Neural cell (in vitro differentiated cells): ENCODE measurements at regions not wholly inside any gene's neighbourhood (a gene's known extent, or its start where the extent isn't known, plus 50 kb on each side); places are given as distances from the start of the nearest gene placed in this dataset.

Source experiments
- H2AFZ ChIP-seq: fragments of 200-600, 300-800 bp; sonication (generic), shearing (Covaris generic); 2 replicates; pipeline ENCODE4 v1.6.0; 2014; ENCODE audit warnings: low read depth, mild to moderate bottlenecking, antibody characterized with exemption, low read length, moderate library complexity
- H3F3A ChIP-seq: fragments of 200-600 bp; shearing (Covaris generic); 2 replicates; pipeline ENCODE4 v1.6.1; 2016; ENCODE audit warnings: mild to moderate bottlenecking, moderate library complexity, mixed read lengths, antibody characterized with exemption, low read length; ENCODE audit not compliant: insufficient read depth, poor library complexity, severe bottlenecking
- H3K27ac ChIP-seq: fragments of 200-600, 300-800 bp; sonication (generic), shearing (Covaris generic); 2 replicates; pipeline ENCODE4 v1.5.1; 2014; ENCODE audit warnings: mild to moderate bottlenecking, low read length, moderate library complexity
- H3K27me3 ChIP-seq: fragments of 300-800, 200-600 bp; sonication (generic), shearing (Covaris generic); 2 replicates; pipeline ENCODE4 v1.6.0; 2014; ENCODE audit warnings: mild to moderate bottlenecking, low read depth, low read length, moderate library complexity; ENCODE audit not compliant: insufficient read depth
- H3K36me3 ChIP-seq: fragments of 300-800, 200-600 bp; sonication (generic), shearing (Covaris generic); 2 replicates; pipeline ENCODE4 v1.5.1; 2014; ENCODE audit warnings: mild to moderate bottlenecking, antibody characterized with exemption, low read length, moderate library complexity; ENCODE audit not compliant: insufficient read depth
- H3K4me2 ChIP-seq: fragments of 300-800, 200-600 bp; sonication (generic), shearing (Covaris generic); 2 replicates; pipeline ENCODE4 v1.6.0; 2014; ENCODE audit warnings: mild to moderate bottlenecking, low read length
- H3K4me3 ChIP-seq: fragments of 300-800, 200-600 bp; sonication (generic), shearing (Covaris generic); 2 replicates; pipeline ENCODE4 v1.5.1; 2014; ENCODE audit warnings: mild to moderate bottlenecking, low read length, moderate library complexity
- H3K79me2 ChIP-seq: fragments of 200-600 bp; shearing (Covaris generic); replicated peaks from 2 replicates; pipeline ENCODE4 v1.6.0; 2014; ENCODE audit warnings: mild to moderate bottlenecking, low read length, moderate library complexity; ENCODE audit not compliant: insufficient read depth
- H3K9ac ChIP-seq: fragments of 300-800, 200-600 bp; sonication (generic), shearing (Covaris generic); 2 replicates; pipeline ENCODE4 v1.6.1; 2016; ENCODE audit warnings: mild to moderate bottlenecking, low read length, mixed read lengths
- H3K9me2 ChIP-seq: fragments of 200-600 bp; shearing (Covaris generic); 2 replicates; pipeline ENCODE4 v1.6.1; 2016; ENCODE audit warnings: mild to moderate bottlenecking, low read length, mixed read lengths; ENCODE audit not compliant: insufficient read depth
- H3K9me3 ChIP-seq: fragments of 200-600, 300-800 bp; sonication (generic), shearing (Covaris generic); 2 replicates; pipeline ENCODE4 v1.6.1; 2016; ENCODE audit warnings: mild to moderate bottlenecking, mixed run types, low read length, moderate library complexity, mixed read lengths
- H4K20me1 ChIP-seq: fragments of 200-600 bp; shearing (Covaris generic); 2 replicates; pipeline ENCODE4 v1.6.1; 2016; ENCODE audit warnings: mild to moderate bottlenecking, mixed run types; ENCODE audit not compliant: insufficient read depth
- EP300 ChIP-seq: fragments of 450-650 bp; conservative IDR thresholded peaks from 2 replicates; pipeline ENCODE4 v1.6.1; 2014; ENCODE audit warnings: antibody characterized with exemption, mild to moderate bottlenecking, moderate library complexity; ENCODE audit not compliant: poor library complexity, severe bottlenecking
- EZH2 ChIP-seq: fragments of 200-600, 300-800 bp; shearing (Covaris generic), sonication (generic); IDR thresholded peaks from 2 replicates; pipeline ENCODE4 v1.6.1; 2014; ENCODE audit warnings: antibody characterized with exemption, low read length, borderline replicate concordance, mild to moderate bottlenecking; ENCODE audit not compliant: insufficient read depth, poor library complexity, severe bottlenecking
- MXI1 ChIP-seq: fragments of 450-650 bp; conservative IDR thresholded peaks from 2 replicates; pipeline ENCODE4 v1.6.1; 2014; ENCODE audit warnings: antibody characterized with exemption, mild to moderate bottlenecking; ENCODE audit not compliant: poor library complexity, severe bottlenecking
- POLR2AphosphoS5 ChIP-seq: IDR thresholded peaks from 2 replicates; pipeline ENCODE4 v1.6.1; 2012
- RAD21 ChIP-seq: fragments of 450-650 bp; conservative IDR thresholded peaks from 2 replicates; pipeline ENCODE4 v1.6.1; 2014; ENCODE audit warnings: antibody characterized with exemption, mild to moderate bottlenecking, moderate library complexity
- SMC3 ChIP-seq: fragments of 450-650 bp; conservative IDR thresholded peaks from 2 replicates; pipeline ENCODE4 v1.6.1; 2014; ENCODE audit warnings: antibody characterized with exemption, mild to moderate bottlenecking, moderate library complexity; ENCODE audit not compliant: poor library complexity
- TAF1 ChIP-seq: IDR thresholded peaks from 2 replicates; pipeline ENCODE4 v1.6.1; 2012; ENCODE audit warnings: low read depth
- TF ChIP-seq, protein P1 (sequence below): IDR thresholded peaks from 2 replicates; pipeline ENCODE4 v1.6.1; 2012; ENCODE audit warnings: borderline replicate concordance
- TF ChIP-seq, protein P2 (sequence below): fragments of 450-650 bp; IDR thresholded peaks from 2 replicates; pipeline ENCODE4 v1.5.1; 2014; ENCODE audit warnings: antibody characterized with exemption, mild to moderate bottlenecking, moderate library complexity; ENCODE audit not compliant: poor library complexity, severe bottlenecking

DNA sequence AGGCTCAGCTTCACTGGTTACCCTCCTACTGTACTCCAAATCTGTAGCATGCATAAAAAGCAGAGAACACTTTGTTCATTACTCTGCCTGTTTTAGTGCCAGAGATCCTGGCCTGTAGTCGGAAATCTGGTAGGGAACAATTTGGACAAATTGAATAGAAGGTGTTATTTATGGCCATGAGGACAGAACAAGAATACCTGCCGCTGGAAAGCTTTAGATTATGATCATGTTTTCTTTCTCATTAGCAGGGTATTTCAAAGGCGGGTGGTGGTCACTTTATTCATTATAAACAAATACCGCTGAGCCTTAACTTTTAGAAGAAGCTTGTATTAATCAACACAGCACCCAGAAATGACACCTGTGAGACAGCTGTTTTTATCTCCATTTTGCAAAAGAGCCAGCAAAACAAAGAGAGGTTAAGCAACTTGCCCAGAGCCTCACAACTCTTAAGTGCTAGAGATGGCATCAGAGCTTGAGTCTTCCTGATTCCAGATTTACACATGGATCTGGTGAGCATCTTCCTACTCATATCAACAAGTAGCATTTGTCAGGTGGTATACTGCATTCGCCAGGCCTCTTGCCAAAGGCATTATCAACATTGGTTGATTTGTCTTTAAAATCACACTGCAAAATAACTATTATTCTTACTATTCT lies 110.5 kb downstream of the LCA5 start:
- no peaks in the 10 kb centered on the region for H3K9me3 ChIP-seq
- H3K27me3 ChIP-seq: no peaks in the 10 kb centered on the region
- no peak for TF ChIP-seq EZH2
- TF ChIP-seq, protein P1, sequence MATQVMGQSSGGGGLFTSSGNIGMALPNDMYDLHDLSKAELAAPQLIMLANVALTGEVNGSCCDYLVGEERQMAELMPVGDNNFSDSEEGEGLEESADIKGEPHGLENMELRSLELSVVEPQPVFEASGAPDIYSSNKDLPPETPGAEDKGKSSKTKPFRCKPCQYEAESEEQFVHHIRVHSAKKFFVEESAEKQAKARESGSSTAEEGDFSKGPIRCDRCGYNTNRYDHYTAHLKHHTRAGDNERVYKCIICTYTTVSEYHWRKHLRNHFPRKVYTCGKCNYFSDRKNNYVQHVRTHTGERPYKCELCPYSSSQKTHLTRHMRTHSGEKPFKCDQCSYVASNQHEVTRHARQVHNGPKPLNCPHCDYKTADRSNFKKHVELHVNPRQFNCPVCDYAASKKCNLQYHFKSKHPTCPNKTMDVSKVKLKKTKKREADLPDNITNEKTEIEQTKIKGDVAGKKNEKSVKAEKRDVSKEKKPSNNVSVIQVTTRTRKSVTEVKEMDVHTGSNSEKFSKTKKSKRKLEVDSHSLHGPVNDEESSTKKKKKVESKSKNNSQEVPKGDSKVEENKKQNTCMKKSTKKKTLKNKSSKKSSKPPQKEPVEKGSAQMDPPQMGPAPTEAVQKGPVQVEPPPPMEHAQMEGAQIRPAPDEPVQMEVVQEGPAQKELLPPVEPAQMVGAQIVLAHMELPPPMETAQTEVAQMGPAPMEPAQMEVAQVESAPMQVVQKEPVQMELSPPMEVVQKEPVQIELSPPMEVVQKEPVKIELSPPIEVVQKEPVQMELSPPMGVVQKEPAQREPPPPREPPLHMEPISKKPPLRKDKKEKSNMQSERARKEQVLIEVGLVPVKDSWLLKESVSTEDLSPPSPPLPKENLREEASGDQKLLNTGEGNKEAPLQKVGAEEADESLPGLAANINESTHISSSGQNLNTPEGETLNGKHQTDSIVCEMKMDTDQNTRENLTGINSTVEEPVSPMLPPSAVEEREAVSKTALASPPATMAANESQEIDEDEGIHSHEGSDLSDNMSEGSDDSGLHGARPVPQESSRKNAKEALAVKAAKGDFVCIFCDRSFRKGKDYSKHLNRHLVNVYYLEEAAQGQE: no peak
- TF ChIP-seq POLR2AphosphoS5: no peak
- TF ChIP-seq TAF1: no peak
- no peak for TF ChIP-seq RAD21
- TF ChIP-seq SMC3: no peak
- TF ChIP-seq EP300: no peak
- no peak for TF ChIP-seq MXI1
- TF ChIP-seq, protein P2, sequence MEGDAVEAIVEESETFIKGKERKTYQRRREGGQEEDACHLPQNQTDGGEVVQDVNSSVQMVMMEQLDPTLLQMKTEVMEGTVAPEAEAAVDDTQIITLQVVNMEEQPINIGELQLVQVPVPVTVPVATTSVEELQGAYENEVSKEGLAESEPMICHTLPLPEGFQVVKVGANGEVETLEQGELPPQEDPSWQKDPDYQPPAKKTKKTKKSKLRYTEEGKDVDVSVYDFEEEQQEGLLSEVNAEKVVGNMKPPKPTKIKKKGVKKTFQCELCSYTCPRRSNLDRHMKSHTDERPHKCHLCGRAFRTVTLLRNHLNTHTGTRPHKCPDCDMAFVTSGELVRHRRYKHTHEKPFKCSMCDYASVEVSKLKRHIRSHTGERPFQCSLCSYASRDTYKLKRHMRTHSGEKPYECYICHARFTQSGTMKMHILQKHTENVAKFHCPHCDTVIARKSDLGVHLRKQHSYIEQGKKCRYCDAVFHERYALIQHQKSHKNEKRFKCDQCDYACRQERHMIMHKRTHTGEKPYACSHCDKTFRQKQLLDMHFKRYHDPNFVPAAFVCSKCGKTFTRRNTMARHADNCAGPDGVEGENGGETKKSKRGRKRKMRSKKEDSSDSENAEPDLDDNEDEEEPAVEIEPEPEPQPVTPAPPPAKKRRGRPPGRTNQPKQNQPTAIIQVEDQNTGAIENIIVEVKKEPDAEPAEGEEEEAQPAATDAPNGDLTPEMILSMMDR: no peak
- no peaks in the 10 kb centered on the region for H3F3A ChIP-seq
- no peaks in the 10 kb centered on the region for H3K79me2 ChIP-seq
- no peaks in the 10 kb centered on the region for H4K20me1 ChIP-seq
- H2AFZ ChIP-seq: no peak overlapping the region
- no peaks in the 10 kb centered on the region for H3K36me3 ChIP-seq
- H3K4me2 ChIP-seq: no peak overlapping the region
- no peak overlapping the region for H3K4me3 ChIP-seq
- H3K9ac ChIP-seq: no peak overlapping the region
- no peaks in the 10 kb centered on the region for H3K9me2 ChIP-seq
- H3K27ac ChIP-seq: no peak overlapping the region

DNA sequence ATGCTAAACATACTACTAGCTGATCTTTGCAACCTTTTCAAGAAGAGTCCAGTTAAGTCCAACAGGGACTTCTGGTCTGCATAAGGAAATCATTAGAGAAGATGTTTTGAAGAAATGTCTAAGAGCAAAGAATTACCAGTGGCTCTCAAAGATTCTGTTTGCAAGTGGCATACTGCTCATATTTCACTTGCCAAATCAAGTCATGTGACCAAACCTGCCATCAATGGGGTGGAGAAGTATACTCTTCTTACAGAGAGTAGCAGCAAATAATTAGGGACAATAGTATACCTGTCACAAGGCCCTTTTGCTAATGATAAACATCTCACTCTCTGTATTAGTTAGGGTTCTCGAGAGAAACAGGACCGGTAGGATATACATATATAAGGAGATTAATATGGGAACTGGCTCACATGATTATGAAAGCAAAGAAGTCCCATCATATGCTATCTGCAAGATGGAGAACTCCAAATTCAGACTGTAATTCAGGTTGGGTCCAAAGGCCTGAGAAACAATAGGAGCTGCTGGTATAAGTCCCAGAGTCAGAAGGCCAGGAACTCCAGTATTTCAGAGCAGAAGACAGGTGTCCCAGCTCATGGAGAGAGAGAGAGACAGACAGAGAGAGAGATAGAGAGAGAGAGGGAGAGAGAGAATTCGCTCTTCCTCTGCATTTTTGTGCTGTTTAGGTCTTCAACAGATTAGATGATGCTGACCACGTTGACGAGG lies 111.5 kb downstream of the LCA5 start:
- Histone ChIP-seq H3K79me2 (no peaks in the 10 kb centered on the region), H3K9ac (no peak overlapping the region), H3F3A (no peaks in the 10 kb centered on the region), H2AFZ (no peak overlapping the region), H3K4me2 (no peak overlapping the region), H3K27me3 (no peaks in the 10 kb centered on the region), H3K9me2 (no peaks in the 10 kb centered on the region), H3K9me3 (no peaks in the 10 kb centered on the region), H3K27ac (no peak overlapping the region), H3K4me3 (no peak overlapping the region), H4K20me1 (no peaks in the 10 kb centered on the region), H3K36me3 (no peaks in the 10 kb centered on the region)
- TF ChIP-seq MXI1 (no peak), EZH2 (no peak), POLR2AphosphoS5 (no peak), SMC3 (no peak), RAD21 (no peak), TAF1 (no peak), EP300 (no peak)
- TF ChIP-seq, protein P2: no peak
- TF ChIP-seq, protein P1: no peak
